Upper lobe of left lung (tissue), 4 donors: ENCODE measurements at regions not wholly inside any gene's neighbourhood (a gene's known extent, or its start where the extent isn't known, plus 50 kb on each side); places are given as distances from the start of the nearest gene placed in this dataset.

Experiments
- EP300 ChIP-seq, 4 donors: sonication (generic); formaldehyde crosslinking; IDR thresholded peaks; one replicate each; pipeline ENCODE4 v1.5.1; 2017; ENCODE audit warnings: antibody characterized with exemption in 4 of 4, control low read depth in 2 of 4
- POLR2A ChIP-seq, 4 donors: fragments of 450-650 bp; IDR thresholded peaks; one replicate each; pipeline ENCODE4 v1.5.1; 2016 to 2017; ENCODE audit warnings: antibody characterized with exemption in 4 of 4, mild to moderate bottlenecking in 2 of 4
- POLR2AphosphoS5 ChIP-seq, 2 donors: sonication (generic); formaldehyde crosslinking; IDR thresholded peaks; one replicate each; pipeline ENCODE4 v1.5.1; 2017; ENCODE audit warnings: antibody characterized with exemption in 2 of 2
- TF ChIP-seq, protein P1 (sequence below), 6 experiments: fragments of 450-650 bp in 4 of 6; fragments of 200-600 bp in 2 of 6; sonication (generic) in 2 of 6; IDR thresholded peaks; one replicate each; pipeline ENCODE4 v1.5.1; 2016 to 2019; ENCODE audit warnings: antibody characterized with exemption in 6 of 6

DNA sequence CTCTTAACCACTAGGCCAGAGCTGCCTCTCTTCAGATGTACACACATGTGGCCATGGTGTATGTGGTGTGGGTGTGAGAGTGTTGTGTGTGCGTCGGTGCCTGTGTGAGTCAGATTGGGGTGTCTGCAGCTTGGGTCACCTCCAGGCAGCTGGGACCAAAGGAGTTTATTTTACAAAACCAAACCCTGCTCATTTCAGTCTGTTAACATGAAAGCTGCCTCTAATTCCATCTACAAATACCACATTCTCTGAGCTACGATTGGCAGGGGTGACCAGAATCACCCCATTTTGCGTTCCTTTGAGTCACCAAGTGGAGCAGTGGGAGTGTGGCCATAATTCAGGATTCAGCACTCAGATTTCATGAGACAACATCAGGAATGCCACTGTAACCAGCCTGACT is 105.3 kb downstream of the IRX5 start:
- TF ChIP-seq, protein P1, sequence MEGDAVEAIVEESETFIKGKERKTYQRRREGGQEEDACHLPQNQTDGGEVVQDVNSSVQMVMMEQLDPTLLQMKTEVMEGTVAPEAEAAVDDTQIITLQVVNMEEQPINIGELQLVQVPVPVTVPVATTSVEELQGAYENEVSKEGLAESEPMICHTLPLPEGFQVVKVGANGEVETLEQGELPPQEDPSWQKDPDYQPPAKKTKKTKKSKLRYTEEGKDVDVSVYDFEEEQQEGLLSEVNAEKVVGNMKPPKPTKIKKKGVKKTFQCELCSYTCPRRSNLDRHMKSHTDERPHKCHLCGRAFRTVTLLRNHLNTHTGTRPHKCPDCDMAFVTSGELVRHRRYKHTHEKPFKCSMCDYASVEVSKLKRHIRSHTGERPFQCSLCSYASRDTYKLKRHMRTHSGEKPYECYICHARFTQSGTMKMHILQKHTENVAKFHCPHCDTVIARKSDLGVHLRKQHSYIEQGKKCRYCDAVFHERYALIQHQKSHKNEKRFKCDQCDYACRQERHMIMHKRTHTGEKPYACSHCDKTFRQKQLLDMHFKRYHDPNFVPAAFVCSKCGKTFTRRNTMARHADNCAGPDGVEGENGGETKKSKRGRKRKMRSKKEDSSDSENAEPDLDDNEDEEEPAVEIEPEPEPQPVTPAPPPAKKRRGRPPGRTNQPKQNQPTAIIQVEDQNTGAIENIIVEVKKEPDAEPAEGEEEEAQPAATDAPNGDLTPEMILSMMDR (IDR thresholded peaks at IDR 0.05): no peak
- TF ChIP-seq POLR2A (IDR thresholded peaks at IDR 0.05) (no peak), EP300 (IDR thresholded peaks at IDR 0.05) (no peak), POLR2AphosphoS5 (IDR thresholded peaks at IDR 0.05) (no peak)
